ENCODE measurements at regions not wholly inside any gene's neighbourhood (a gene's known extent, or its start where the extent isn't known, plus 50 kb on each side); places are given as distances from the start of the nearest gene placed in this dataset.

DNA sequence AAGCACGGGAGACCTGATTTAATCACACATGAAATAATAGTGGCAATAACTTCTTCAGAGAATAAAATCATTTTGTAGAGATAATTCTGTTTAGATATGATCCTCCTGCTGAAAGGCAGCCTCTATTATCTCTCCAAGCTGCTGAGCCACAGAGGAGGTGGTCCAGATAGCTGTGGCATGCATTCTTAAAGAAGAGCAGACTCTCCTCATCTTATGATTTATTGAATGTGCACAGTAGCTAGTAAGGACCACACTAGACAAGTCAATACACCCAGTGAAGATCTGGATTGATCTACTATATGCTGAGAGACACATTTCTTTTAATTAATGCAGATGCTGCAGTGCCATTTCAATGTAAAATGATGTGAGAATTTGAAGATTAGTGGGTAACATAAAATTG lies 552.9 kb upstream of the ANO3 start:
- no peak for TF ChIP-seq POLR2A (IDR thresholded peaks at IDR 0.05)
- TF ChIP-seq, protein P1, sequence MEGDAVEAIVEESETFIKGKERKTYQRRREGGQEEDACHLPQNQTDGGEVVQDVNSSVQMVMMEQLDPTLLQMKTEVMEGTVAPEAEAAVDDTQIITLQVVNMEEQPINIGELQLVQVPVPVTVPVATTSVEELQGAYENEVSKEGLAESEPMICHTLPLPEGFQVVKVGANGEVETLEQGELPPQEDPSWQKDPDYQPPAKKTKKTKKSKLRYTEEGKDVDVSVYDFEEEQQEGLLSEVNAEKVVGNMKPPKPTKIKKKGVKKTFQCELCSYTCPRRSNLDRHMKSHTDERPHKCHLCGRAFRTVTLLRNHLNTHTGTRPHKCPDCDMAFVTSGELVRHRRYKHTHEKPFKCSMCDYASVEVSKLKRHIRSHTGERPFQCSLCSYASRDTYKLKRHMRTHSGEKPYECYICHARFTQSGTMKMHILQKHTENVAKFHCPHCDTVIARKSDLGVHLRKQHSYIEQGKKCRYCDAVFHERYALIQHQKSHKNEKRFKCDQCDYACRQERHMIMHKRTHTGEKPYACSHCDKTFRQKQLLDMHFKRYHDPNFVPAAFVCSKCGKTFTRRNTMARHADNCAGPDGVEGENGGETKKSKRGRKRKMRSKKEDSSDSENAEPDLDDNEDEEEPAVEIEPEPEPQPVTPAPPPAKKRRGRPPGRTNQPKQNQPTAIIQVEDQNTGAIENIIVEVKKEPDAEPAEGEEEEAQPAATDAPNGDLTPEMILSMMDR (IDR thresholded peaks at IDR 0.05) = no peak

All from adrenal gland (tissue), 5 donors.